ENCODE measurements at regions not wholly inside any gene's neighbourhood (a gene's known extent, or its start where the extent isn't known, plus 50 kb on each side); places are given as distances from the start of the nearest gene placed in this dataset.

DNA sequence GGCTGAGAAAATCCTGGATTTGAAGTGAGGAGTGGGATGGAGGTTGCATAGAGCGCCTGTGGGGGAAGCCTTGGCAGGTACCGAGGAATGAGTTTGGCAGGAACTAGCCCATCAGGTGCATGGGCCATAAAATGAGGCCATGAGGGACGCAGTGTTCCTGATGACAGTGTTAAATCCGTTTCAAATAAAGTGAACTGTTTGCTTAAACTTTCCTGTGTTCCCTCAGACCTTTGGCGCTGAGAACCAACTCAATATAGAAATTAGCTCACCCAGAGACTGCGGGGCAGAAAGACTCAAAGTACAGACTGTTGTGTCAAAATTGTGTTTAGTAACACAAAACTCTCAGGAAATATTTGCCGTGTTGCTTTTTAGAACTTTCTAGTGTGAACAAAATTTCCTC is 250.0 kb upstream of the NR3C2 start:
- Histone ChIP-seq H3K9ac (no peak overlapping the region), H3K36me3 (replicated peaks in 1 of 2; ENCODE audit: control insufficient read depth in 1 of 2, insufficient read depth in 2 of 2, low read length in 1 of 2) (no peaks in the 10 kb centered on the region), H3K79me2 (ENCODE audit: insufficient read depth) (no peaks in the 10 kb centered on the region), H3K27ac (ENCODE audit: low read depth in 2 of 2, low read length in 1 of 2) (no peak overlapping the region), H3K4me2 (no peak overlapping the region), H4K20me1 (ENCODE audit: insufficient read depth) (no peaks in the 10 kb centered on the region), H2AFZ (ENCODE audit: low read depth) (no peak overlapping the region), H3K4me1 (ENCODE audit: control insufficient read depth in 1 of 2, insufficient read depth in 2 of 2, low read depth in 1 of 2, low read length in 1 of 2) (no peaks in the 10 kb centered on the region), H3F3A (replicated peaks; ENCODE audit: insufficient read depth) (no peaks in the 10 kb centered on the region), H3K4me3 (ENCODE audit: low read depth in 2 of 2, low read length in 1 of 2) (no peak overlapping the region), H3K9me2 (no peaks in the 10 kb centered on the region), H3K27me3 (ENCODE audit: insufficient read depth) (peaks cover 4% of the 10 kb centered on the region; the same call in 1 of the 2 replicates), H3K9me3 (no peaks in the 10 kb centered on the region)
- WGBS (ENCODE audit: low lambda C conversion rate): 4% methylated on average over 7 of the region's 7 CpGs
- DNase-seq: no peak
- TF ChIP-seq, protein P1, sequence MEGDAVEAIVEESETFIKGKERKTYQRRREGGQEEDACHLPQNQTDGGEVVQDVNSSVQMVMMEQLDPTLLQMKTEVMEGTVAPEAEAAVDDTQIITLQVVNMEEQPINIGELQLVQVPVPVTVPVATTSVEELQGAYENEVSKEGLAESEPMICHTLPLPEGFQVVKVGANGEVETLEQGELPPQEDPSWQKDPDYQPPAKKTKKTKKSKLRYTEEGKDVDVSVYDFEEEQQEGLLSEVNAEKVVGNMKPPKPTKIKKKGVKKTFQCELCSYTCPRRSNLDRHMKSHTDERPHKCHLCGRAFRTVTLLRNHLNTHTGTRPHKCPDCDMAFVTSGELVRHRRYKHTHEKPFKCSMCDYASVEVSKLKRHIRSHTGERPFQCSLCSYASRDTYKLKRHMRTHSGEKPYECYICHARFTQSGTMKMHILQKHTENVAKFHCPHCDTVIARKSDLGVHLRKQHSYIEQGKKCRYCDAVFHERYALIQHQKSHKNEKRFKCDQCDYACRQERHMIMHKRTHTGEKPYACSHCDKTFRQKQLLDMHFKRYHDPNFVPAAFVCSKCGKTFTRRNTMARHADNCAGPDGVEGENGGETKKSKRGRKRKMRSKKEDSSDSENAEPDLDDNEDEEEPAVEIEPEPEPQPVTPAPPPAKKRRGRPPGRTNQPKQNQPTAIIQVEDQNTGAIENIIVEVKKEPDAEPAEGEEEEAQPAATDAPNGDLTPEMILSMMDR (IDR thresholded peaks at IDR 0.05): no peak
- TF ChIP-seq GABPA (IDR thresholded peaks at IDR 0.05; ENCODE audit: low read depth): no peak
- TF ChIP-seq TEAD4 (IDR thresholded peaks at IDR 0.05; ENCODE audit: borderline replicate concordance, insufficient read depth): no peak
- TF ChIP-seq NFIC (IDR thresholded peaks at IDR 0.05; ENCODE audit: borderline replicate concordance): no peak
- POLR2A ChIA-PET: no interaction called here
- CTCF ChIA-PET: interaction anchor here (1.1 kb wide), 1 partner anchor 22 kb away, joined by 3 read pairs; no protein-coding TSS in a partner anchor

DNA sequence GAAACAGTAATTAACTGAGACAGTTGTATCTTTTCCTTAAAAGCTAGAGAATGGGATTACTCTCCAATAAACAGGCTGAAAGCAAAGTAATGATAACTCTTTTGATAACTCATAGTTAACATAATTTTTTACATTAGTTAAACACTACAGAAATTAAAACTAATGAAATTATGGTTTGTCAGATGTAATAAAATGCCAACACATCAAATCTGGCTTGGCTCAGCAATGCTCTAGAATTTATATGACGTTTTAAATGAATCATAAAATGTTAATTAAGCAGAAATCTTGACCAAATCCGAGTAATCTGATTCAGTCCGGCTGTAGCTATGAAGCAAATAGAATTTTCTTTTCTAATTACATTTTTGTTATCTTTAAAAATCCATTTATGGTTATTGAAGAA is 244.2 kb upstream of the NR3C2 start:
- DNase-seq: no peak
- Histone ChIP-seq H3K36me3 (replicated peaks in 1 of 2; ENCODE audit: control insufficient read depth in 1 of 2, insufficient read depth in 2 of 2, low read length in 1 of 2) (no peaks in the 10 kb centered on the region), H3K79me2 (ENCODE audit: insufficient read depth) (no peaks in the 10 kb centered on the region), H4K20me1 (ENCODE audit: insufficient read depth) (no peaks in the 10 kb centered on the region), H3K27ac (ENCODE audit: low read depth in 2 of 2, low read length in 1 of 2) (no peak overlapping the region), H3K9me2 (no peaks in the 10 kb centered on the region), H3K9ac (no peak overlapping the region), H3K4me2 (no peak overlapping the region), H3F3A (replicated peaks; ENCODE audit: insufficient read depth) (no peaks in the 10 kb centered on the region), H2AFZ (ENCODE audit: low read depth) (no peak overlapping the region), H3K27me3 (ENCODE audit: insufficient read depth) (no peaks in the 10 kb centered on the region; the same call in 1 of the 2 replicates), H3K9me3 (no peaks in the 10 kb centered on the region), H3K4me3 (ENCODE audit: low read depth in 2 of 2, low read length in 1 of 2) (no peak overlapping the region), H3K4me1 (ENCODE audit: control insufficient read depth in 1 of 2, insufficient read depth in 2 of 2, low read depth in 1 of 2, low read length in 1 of 2) (no peaks in the 10 kb centered on the region; a peak in 1 of 4 replicates)
- POLR2A ChIA-PET: no interaction called here
- WGBS (ENCODE audit: low lambda C conversion rate): 1% methylated on average over 3 of the region's 3 CpGs
- CTCF ChIA-PET: no interaction called here
- TF ChIP-seq, protein P2, sequence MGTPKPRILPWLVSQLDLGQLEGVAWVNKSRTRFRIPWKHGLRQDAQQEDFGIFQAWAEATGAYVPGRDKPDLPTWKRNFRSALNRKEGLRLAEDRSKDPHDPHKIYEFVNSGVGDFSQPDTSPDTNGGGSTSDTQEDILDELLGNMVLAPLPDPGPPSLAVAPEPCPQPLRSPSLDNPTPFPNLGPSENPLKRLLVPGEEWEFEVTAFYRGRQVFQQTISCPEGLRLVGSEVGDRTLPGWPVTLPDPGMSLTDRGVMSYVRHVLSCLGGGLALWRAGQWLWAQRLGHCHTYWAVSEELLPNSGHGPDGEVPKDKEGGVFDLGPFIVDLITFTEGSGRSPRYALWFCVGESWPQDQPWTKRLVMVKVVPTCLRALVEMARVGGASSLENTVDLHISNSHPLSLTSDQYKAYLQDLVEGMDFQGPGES (IDR thresholded peaks at IDR 0.05; ENCODE audit: low read depth, low read length): no peak
- TF ChIP-seq, protein P3, sequence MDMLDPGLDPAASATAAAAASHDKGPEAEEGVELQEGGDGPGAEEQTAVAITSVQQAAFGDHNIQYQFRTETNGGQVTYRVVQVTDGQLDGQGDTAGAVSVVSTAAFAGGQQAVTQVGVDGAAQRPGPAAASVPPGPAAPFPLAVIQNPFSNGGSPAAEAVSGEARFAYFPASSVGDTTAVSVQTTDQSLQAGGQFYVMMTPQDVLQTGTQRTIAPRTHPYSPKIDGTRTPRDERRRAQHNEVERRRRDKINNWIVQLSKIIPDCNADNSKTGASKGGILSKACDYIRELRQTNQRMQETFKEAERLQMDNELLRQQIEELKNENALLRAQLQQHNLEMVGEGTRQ (IDR thresholded peaks at IDR 0.05; ENCODE audit: borderline replicate concordance, low read depth, low read length): no peak
- no peak for TF ChIP-seq SIN3A (IDR thresholded peaks at IDR 0.05; ENCODE audit: borderline replicate concordance, low read depth, low read length)
- TF ChIP-seq, protein P4, sequence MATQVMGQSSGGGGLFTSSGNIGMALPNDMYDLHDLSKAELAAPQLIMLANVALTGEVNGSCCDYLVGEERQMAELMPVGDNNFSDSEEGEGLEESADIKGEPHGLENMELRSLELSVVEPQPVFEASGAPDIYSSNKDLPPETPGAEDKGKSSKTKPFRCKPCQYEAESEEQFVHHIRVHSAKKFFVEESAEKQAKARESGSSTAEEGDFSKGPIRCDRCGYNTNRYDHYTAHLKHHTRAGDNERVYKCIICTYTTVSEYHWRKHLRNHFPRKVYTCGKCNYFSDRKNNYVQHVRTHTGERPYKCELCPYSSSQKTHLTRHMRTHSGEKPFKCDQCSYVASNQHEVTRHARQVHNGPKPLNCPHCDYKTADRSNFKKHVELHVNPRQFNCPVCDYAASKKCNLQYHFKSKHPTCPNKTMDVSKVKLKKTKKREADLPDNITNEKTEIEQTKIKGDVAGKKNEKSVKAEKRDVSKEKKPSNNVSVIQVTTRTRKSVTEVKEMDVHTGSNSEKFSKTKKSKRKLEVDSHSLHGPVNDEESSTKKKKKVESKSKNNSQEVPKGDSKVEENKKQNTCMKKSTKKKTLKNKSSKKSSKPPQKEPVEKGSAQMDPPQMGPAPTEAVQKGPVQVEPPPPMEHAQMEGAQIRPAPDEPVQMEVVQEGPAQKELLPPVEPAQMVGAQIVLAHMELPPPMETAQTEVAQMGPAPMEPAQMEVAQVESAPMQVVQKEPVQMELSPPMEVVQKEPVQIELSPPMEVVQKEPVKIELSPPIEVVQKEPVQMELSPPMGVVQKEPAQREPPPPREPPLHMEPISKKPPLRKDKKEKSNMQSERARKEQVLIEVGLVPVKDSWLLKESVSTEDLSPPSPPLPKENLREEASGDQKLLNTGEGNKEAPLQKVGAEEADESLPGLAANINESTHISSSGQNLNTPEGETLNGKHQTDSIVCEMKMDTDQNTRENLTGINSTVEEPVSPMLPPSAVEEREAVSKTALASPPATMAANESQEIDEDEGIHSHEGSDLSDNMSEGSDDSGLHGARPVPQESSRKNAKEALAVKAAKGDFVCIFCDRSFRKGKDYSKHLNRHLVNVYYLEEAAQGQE (IDR thresholded peaks at IDR 0.05; ENCODE audit: low read depth, low read length): no peak
- TF ChIP-seq, protein P5, sequence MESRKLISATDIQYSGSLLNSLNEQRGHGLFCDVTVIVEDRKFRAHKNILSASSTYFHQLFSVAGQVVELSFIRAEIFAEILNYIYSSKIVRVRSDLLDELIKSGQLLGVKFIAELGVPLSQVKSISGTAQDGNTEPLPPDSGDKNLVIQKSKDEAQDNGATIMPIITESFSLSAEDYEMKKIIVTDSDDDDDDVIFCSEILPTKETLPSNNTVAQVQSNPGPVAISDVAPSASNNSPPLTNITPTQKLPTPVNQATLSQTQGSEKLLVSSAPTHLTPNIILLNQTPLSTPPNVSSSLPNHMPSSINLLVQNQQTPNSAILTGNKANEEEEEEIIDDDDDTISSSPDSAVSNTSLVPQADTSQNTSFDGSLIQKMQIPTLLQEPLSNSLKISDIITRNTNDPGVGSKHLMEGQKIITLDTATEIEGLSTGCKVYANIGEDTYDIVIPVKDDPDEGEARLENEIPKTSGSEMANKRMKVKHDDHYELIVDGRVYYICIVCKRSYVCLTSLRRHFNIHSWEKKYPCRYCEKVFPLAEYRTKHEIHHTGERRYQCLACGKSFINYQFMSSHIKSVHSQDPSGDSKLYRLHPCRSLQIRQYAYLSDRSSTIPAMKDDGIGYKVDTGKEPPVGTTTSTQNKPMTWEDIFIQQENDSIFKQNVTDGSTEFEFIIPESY (IDR thresholded peaks at IDR 0.05; ENCODE audit: borderline replicate concordance, low read depth): no peak
- TF ChIP-seq, protein P1 (IDR thresholded peaks at IDR 0.05): no peak
- no peak for TF ChIP-seq FOXM1 (IDR thresholded peaks at IDR 0.05; ENCODE audit: low read depth)
- no peak for TF ChIP-seq ELF1 (IDR thresholded peaks at IDR 0.05)
- TF ChIP-seq FOXJ3 (CRISPR knock-in tag; IDR thresholded peaks at IDR 0.05): no peak
- TF ChIP-seq GABPA (IDR thresholded peaks at IDR 0.05; ENCODE audit: low read depth): no peak
- TF ChIP-seq, protein P6, sequence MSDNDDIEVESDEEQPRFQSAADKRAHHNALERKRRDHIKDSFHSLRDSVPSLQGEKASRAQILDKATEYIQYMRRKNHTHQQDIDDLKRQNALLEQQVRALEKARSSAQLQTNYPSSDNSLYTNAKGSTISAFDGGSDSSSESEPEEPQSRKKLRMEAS (IDR thresholded peaks at IDR 0.05; ENCODE audit: low read depth): no peak
- no peak for TF ChIP-seq GATA2 (CRISPR knock-in tag; IDR thresholded peaks at IDR 0.05)

All from SK-N-SH (cell line).